ENCODE measurements at regions not wholly inside any gene's neighbourhood (a gene's known extent, or its start where the extent isn't known, plus 50 kb on each side); places are given as distances from the start of the nearest gene placed in this dataset.

DNA sequence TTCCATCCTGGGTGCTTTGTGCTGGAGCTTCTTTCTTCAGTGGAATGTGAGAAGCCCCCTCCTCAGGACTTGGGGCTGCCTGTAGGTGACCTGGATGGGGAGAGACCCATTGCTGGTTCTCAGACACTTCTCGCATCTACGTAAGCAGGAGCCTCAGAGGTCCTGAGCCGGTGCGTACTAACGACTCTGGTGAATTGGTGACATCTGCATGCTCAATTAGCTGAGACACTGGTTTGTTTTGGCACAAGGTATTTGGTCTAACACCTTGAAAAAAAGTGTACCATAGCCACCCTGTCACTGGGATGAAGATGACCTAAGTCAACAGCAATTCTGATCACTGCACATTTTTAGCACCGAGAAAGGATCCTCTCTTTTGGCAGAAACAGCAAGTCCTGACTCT lies 57.7 kb downstream of the LRRC30 start:
- DNase-seq, result no peak

DNA sequence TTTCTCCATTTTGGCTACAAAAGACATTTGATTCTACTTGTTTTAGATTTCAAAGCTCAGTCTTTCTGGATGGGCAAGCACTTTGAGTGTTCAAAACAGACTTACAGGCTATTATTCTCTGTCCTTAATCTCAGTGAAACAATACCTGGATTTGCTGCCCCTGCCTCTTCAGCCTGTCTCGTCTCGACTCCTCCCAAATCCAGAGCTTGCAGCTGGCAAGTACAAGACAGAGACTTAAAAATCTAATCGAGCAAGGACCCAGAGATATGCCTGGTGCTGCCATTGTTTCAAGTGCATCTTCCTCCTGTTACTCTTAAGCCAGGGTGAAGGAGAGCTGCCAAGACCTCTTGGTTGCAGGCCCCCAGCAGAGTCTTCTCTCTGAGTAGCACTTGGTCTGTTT lies 59.2 kb downstream of the LRRC30 start:
- DNase-seq, result no peak

GRCh38 chr18:7291046-7291445 lies 60.2 kb downstream of the LRRC30 start:
- DNase-seq, result no peak

DNA sequence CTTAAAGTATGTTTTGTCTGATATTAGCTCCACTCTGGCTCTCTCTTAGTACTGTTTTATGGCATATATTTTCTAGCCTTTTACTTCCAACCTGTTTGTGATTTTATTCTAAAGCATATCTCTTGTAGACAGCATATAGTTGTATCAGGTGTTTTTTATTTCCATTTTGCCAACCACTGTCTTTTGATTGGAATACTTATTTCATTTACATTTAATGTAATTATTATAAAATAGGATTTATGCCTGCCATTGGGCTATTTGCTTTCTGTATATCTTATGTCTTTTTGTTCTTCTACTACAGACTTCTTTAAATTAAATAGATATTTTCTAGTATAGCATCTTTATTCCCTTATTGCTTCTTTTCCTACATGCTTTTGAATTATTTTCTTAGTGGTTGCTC lies 67.3 kb downstream of the LRRC30 start:
- DNase-seq, result no peak

DNA sequence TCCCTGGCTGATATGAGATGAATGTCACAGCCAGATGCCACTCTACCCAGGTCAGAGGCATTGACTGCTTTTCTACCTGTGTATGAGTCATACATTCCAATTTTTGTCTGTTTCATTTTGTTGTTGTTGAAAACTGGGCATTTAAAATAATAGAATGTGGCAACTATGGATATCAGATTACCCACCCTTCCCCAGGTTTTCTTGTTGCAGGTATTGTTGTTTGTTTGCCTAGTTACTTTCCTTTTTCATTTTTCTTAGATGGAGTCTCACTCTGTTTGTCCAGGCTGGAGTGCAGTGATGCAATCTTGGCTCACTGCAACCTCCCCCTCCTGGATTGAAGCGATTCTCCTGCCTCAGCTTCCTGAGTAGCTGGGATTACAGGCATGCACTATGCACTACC lies 70.2 kb downstream of the LRRC30 start:
- no peak for DNase-seq

GRCh38 chr18:7303316-7304060 lies 72.6 kb downstream of the LRRC30 start:
- no peak for DNase-seq

GRCh38 chr18:7304061-7304370 lies 73.1 kb downstream of the LRRC30 start:
- DNase-seq, result no peak

DNA sequence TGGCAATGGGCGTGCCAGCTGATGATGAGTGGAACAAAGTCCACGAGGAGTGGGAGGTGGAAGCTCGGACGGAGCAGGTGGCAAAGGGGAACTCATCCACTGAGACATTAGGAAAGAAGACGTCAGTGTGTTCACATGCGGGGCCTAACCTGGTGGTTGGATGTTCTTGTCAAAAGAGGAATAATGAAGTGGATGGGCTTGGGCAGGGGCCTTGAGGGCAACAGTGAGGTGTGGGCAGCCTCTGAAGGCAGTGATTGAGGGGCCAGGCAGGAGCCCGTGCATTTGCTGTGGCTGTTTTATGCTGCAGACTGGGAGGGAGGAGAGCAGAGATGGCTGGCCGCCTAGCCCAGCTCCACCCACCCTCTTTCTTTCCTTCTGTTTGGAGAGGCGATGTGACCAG lies 74.5 kb downstream of the LRRC30 start:
- no peak for DNase-seq

DNA sequence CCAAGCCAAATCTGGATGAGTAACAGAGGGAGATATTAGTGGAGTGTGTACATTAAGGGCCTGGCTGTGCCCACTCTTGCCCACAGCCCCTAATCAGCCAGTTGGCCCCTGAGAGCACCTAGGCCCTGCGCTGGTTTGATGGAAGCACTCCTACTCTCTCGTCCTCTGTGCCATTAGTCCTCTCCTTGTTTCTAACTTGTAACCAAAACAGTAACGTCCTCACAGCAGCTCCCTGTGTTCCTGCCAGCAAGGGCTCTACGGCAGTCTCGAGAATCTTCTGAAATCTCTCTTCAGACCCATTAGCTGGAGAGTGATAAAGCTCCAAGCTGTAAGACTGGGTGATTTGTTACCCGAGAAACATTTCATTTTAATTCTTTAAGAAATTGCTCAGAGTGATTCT lies 76.1 kb downstream of the LRRC30 start:
- DNase-seq, result no peak

DNA sequence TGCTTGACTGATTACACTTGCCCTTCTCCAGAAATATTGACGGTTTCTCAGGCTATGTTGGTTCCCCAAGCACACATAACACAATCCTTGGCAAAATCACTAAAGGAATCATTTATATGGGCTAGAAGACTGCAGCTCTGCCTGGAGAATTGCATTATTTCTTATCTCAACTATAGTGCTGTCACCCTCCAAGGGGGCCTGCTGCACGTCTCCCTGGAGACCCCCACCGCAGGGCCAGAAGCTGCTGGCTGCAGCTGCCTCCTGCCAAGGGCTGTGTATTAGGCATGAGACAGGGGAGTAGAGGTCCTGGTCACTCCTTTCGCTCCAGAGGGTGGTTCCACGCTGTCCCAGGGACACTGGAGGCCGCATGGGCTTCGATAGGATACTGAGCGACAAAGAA lies 76.6 kb downstream of the LRRC30 start:
- no peak for DNase-seq

- DNase-seq, result no peak
Measured at GRCh38 chr18:7317804-7318231, 86.9 kb downstream of the LRRC30 start.

GRCh38 chr18:7319161-7319560 lies 88.3 kb downstream of the LRRC30 start:
- no peak for DNase-seq

- no peak for DNase-seq
Measured at GRCh38 chr18:7321831-7322230, 90.9 kb downstream of the LRRC30 start.

DNA sequence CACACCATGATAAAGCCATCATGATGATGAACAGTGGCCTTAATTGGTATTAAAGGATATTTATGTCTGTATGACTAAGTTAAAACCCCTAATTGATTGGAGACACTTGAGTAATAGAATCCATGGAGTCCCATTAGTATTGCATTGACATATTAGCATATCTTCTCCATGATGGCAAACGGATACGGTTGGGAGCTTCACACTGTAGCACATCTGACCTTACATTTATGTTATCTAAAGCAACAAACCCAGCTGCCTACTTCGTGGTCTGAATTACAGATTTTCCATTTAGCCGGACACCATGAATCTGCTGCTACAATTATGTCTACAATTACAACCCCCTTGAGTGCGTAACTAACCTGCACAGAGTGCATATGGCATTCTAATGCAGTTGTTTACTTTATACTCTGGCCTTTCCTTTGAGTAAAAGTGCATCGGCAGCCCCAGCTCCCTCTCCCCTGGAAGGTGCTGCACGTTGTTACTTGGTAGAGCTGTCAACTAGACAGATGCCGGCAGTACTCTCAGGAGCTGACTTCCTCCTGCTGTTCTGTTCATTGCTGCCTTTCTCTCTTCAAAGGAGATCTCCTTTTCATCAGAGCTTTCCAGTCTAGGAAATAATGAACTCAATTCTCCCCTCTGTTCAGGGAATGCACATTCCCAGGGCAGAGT lies 92.1 kb downstream of the LRRC30 start:
- DNase-seq, result no peak

DNA sequence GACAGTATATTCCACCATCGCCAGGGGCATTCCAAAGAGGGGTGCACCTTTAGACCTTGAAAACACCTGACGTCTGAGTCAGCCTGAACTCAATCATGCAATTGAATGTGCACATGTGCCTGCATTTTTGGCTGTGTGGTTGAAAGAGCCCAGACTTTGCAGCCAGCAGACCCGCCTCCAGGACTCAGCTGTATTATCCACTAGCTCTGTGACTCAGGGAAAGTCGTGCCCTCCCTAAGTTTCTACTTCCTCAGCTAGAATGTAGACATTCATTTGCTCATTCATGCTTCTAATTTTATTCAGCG lies 94.2 kb downstream of the LRRC30 start:
- no peak for DNase-seq

DNA sequence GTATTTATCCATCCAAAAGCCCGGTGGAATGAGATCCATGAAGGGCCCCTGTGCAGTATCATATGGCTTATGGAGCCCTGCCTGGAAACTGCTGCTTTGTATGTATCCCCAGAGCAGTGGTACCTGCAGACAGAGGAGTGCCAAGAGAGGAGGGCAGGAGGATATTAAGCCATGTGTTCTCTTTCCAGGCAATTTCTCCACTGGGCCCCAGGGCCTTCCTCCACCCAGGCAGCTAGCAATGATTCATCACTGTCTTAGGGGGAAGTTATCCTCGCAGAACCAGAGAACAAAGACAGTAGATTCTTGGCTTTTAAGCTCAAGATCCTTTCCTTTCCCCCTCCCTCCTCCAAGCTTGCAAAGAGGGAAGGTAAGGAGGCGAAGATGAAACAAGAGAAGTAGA lies 98.1 kb downstream of the LRRC30 start:
- DNase-seq, result no peak

- DNase-seq, result no peak
Measured at GRCh38 chr18:7332452-7332851, 101.6 kb downstream of the LRRC30 start.

DNA sequence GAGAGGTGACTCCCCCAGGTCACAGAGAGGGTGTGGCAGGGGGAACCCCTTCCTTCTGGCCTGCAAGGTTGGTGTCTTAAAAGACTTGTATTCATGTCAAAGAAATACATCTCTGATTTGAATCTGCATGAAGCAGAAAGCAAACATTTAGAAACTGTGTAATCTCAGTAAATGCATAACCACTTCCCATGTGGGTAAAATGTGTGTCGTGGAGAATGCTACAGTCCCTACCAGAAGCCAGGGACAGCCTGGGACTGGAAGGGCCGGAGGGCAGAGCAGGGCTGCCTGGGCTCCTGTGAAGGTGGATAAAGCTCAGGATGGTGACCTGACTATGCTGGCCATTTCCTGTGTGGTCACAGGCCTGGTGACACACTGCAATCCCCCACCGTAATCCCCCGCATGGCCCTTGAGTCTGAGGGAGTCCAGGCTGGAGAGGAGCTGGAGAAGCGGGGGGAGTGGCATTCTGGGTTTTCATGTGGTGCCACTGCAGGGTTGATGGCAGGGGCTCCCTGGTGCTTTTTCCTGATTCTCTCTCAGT lies 102.2 kb downstream of the LRRC30 start:
- DNase-seq, result no peak

GRCh38 chr18:7334973-7335568 lies 104.2 kb downstream of the LRRC30 start:
- no peak for DNase-seq

GRCh38 chr18:7336623-7337022 lies 105.7 kb downstream of the LRRC30 start:
- DNase-seq, result no peak

DNA sequence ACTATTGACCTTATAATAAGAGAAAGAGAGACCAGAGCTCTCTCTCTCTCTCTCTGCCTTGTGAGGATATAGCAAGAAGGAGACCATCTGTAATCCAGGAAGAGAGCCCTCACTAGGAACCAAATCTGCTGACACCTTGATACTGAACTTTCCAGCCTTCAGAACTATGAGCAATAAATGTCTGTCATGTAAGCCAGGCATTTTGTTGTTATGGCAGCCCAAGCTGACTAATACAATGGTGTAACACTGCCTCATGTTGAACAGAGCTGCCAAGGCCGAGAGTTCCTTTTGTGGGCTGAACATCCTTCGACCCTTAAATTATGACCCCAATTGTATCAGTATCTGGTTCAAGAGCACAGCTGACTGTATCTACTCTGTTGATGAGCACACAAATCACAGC lies 108.0 kb downstream of the LRRC30 start:
- DNase-seq, result no peak

DNA sequence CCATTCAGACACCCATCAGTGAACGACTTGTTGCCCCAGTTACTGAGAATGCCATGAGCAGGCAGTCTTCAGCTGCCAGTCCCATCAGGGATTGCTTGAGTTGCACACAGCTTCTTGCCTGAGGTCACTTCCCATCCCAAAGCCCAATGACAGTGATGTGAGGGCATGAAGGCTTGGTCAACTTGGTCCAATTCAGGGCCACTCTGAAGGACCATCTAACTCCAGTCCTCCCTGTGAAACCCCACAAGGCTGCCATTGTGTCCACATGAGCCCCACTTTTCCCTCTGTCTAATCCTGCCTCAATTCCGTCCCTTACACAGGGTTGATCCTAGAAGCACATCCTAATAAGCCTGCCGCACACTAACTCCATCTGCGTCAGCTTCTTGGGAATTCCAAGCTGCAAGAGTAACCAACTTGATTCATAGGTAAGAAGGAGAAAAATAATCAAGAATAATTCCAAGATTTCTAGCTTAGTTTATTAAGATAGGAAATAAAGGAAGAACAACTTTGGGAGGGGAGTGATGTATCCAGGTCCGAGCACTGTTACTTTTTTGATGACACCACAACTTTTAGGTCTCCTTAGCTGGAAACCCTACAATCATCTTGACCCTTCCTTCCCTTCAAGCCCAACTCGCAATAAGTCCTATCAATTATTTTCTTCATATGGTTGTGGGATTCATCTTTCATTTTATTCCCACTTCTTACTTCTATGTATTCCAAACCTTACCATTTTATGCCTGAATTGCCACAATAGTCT lies 110.9 kb downstream of the LRRC30 start:
- no peak for DNase-seq

DNA sequence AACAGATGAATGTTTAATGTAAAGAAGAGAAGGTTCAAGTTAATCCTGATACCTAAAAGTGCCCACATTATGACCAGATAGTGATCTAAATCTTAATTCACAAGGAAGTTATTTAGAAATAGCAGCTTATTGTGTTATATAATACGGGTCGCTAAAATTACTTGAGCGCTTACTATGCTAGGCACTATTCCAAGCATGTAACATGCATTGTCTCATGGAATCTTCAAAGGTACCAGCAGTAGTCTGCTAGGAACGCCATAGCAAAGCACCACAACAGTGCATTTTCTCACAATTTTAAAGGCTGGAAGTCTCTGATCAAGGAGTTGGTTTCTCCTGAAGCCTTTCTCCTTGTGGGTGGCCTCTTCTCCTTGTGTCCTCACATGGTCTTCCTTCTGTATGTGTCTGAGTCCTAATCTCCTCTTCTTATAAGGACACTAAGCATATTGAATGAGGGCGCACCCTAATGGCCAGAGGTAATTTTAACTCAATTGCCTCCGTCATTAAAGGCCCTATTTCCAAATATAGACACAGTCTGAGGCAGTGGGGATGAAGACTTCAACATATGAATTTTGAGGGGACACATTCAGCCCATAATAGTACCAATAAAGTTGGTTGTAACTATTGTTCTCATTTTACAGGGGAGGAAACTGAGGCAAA lies 118.4 kb downstream of the LRRC30 start:
- no peak for DNase-seq

All from NCI-H146 (cell line).